ENCODE measurements at regions not wholly inside any gene's neighbourhood (a gene's known extent, or its start where the extent isn't known, plus 50 kb on each side); places are given as distances from the start of the nearest gene placed in this dataset.
"Not testable (repeated sequence)": the region's sequence is repeated elsewhere in the genome, so short reads cannot be mapped to it uniquely, and the experiment has no call there.

DNA sequence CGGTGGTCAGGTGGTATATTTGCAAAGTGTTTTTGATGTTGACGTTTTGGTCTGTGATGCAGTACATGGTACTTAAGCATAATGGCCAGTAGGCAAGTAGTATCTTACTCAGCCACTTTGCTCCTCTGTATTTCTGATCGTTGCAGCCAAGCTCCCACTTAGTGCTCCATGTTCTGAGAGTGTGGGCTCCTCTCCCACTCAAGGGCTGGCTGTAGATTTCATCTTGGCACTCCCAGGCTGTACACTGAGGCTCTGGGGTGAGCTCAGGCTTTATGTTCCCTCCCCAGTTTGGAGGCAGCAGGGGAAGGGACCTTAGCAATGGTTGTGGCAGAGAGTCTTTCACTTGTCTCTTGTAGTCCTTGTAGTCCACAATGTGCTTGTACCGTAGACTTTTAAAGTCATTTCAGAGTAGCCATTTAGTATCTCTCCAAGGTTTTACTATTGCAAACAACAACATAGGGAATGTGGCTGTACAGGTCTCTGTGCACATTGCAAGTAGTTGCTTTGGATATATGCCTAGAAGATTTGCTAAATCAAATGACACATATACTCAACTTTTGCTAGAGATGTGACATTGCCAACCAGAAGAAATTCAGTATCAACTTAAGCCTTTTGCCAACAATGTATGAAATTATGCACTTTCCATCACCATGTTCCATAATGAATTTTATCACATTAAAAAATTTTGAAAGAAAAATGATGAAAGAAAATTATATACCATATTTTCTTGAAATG, 304.3 kb upstream of the CTNND2 start:
- no peak for DNase-seq

DNA sequence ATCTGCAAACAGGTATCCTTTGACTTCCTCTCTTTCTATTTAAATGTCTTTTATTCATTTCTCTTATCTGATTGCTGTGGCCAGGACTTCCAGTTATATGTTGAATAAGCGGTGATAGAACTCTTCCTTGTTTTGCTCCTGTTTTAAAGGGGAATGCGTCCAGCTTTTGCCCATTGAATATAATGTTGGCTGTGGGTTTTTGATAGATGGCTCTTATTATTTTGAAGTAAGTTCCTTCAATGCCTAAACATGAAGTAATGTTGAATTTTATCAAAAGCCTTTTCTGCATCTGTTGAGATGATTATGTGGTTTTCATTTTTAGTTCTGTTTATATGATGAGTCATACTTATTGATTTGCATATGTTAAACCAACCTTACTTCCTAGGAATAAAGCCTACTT, 300.5 kb upstream of the CTNND2 start:
- DNase-seq, result no peak

DNA sequence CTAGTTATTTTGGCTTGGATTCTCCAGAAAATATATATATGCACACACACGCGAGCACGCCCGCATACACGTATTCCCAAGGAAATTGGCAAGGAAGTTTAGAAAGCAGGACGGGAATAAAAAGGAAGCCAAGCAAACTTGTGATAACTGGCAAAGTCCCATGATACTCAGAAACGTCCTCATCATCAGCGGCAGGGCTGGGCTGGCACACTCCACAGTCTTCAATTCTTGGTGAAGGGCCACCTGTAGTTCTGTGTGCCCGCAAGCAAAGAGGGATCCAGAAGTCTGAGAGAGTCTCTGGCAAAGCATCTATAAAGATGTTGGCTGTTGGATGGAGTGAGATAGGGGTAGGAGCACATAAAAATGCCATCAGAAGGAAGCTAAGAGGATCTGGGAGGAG, 289.3 kb upstream of the CTNND2 start:
- no peak for DNase-seq

DNA sequence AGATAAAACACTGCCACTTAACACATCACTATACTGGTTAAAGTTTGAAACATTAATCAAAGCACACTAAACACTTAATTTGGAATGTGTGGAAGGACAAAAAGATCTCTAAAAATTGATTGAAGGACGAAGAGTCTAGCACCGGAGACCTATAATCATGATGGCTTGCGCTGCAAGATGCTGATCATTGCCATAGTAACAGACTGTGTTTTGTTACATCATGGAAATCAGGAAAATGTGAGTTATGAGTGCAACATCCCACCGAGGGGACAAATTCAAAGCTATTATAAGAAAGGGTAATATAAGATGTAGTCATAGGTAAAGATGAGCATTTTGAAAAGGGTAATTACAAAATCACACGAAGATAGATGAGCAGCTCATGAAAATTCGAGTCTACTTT, 278.8 kb upstream of the CTNND2 start:
- no peak for DNase-seq

DNA sequence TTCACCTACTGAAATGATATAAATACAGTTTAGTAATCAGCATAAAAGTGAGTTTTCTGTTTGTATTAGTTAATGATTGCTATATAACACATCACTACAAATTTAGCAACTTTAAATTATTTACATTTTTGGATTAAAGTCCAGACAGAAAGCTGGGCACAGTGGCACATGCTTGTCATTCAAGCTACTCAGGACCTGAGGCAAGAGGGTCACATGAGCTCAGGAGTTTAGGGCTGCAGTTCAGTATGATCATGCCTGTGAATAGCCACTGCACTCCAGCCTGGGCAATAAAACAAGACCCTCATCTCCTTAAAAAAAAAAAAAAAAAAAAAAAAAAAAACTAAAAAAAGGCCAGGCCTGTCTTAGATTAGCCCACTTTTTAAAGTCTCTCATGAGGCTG, 273.6 kb upstream of the CTNND2 start:
- no peak for DNase-seq

DNA sequence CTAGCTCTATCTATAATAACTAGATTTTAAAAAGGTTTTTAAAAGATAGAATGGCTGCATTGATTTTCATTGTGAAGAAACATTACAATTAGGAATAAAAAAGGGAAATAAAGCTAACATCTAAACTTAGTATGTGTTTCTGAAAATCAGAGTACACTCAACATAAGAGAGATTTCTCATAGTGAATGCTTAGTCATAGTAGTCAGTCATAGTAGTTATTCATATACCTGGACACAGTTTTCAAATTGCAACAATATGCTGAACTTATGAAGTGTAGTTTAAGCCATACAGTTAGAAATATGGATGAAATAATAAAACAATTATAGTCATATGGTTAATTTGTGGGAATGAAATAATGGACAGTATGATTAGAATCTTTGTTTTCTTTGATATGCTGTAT, 273.0 kb upstream of the CTNND2 start:
- DNase-seq, result no peak

DNA sequence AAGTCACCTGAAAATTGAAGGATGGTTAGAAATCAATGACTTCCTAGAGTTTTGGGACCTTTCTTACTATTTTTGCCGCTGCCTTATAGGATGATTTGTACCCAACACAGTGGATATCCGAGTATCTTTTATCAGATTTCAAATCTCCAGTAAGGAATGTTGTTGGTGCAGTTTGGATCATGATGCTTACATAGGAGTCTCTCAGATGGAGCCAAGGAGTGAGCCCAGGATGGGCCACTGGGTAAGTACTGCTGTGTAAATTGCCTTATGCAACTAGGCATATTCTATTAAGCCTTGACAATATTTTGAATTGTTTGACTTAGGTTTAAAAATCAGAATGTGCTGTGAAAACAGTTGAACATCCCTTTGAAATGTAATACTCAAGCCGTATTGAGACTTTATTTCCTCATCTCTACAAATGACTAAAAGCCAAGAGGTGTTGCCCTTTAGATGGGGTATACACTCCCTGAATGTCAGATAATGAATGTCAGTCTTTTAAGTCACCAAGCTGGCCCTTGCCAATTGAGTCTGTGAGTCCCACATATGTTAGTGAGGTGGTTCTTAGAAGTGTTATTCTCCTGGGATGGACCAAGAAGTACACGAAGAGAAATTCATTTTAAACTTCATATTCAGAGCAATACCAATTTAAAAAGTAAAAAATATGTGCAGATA, 271.8 kb upstream of the CTNND2 start:
- no peak for DNase-seq

DNA sequence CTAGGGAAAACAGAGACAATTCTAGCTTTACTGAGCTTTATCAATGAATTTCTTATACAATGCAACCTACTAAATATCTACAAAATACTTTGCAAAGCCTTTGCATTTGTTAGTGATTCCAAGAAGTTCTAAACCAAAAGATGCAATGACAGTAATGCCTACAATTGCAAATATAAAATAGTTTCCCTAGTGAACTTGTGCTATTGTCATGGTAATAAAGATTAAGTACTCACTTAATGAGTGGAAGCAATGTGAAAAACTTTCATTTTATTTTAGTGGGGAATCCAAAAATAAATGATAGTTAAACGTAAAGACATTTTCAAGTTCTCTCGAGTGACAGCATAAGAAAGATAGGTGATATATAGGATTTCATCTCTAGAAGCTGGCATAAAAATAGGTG, 270.5 kb upstream of the CTNND2 start:
- DNase-seq, result no peak

DNA sequence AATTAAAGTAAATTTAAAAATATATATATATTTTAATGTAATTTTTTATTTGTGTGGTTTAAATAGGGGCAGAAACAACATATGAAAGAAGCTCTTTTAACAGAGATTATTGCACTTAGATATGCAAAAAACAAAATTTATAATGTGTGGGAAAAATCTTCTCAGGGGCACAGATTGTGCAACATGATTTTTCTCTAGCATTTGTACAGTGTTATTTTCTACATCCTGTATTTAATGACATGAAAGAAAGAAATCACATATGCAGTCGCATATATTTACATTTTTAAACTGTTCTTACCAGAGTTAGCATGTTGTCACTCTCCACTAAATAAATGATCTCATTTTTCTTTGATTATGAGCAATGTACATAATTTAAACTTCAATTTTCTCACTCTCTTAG, 265.3 kb upstream of the CTNND2 start:
- DNase-seq, result no peak

DNA sequence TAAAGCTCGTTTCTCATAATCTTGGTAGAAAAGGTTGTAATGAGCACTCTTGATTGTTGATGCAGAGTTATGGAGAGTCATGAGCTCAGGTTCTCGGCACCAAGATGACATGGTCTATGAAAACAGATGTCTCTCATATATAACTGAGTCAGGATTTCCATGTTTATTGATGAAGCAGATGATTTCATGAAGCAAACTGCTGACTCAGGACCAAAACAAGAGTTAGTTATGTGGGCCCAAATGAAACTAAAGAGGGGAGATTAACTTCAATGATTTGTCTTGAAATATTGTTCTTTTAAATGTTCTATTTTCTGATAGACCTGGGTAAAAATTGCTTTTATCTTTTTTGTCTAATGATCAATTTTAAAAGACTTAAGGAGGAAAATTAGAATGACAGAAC, 258.6 kb upstream of the CTNND2 start:
- no peak for DNase-seq

DNA sequence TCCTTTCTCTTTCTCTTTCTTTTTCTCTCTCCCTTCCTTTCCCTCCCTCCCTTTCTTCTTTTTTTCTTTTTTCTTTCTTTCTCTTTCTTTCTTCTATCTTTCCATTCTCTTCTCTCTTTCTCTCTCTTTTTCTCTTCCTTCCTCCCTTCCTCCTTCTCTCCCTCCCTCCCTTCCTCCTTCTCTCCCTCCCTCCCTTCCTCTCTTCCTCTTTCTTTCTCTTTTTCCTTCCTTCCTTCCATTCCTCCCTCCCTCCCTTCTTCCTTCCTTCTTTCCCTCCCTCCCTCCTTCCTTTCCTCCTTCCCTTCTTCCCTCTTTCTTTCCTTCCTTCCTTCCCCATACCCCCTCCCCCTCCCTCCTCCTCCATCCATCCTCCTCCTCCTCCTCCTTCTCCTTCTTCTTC, 243.3 kb upstream of the CTNND2 start:
- DNase-seq, result no peak

DNA sequence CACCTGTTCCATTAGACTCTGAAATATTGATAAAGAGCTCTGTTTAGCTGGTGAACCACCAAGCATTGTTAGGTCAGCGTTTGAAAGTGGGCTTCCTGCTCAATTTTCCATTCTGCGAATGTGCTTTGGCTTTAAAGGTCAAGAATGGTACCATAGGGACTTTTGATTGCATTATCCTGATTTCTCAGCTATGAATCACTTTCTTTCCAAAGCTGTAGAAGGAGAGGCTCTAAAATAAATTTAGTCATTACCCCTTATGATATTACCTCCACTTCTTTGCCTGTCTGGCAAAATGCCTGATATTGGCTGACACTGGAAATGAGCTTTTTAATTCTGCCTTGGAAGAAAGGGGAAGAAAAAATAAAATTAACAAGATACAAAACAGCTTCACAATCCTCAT, 237.2 kb upstream of the CTNND2 start:
- DNase-seq, result no peak

DNA sequence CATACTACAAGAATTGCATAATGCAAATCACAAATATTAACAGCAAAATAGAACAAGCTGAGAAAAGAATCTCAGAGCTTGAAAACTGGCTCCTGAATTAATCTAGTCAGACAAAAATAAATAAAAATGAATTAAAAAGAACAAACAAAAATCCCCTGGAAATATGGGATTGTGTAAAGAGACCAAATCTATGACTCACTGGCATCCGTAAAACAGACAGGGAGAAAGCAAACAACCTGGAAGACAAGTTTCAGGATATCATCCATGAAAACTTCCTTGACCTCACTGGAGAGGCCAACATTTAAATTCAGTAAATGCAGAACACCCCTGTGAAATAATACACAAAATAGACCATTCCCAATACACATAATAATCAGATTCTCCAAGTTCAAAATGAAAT, 229.3 kb upstream of the CTNND2 start:
- no peak for DNase-seq

DNA sequence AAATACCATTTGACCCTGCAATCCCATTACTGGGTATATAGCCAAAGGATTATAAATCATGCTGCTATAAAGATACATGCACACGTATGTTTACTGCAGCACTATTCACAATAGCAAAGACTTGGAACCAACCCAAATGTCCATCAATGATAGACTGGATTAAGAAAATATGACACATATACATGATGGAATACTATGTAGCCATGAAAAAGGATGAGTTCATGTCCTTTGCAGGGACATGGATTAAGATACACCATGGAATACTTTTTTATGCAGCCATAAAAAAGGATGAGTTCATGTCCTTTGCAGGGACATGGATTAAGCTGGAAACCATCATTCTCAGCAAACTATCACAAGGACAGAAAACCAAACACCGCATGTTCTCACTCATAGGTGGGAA, 226.8 kb upstream of the CTNND2 start:
- DNase-seq, result not testable (repeated sequence)

DNA sequence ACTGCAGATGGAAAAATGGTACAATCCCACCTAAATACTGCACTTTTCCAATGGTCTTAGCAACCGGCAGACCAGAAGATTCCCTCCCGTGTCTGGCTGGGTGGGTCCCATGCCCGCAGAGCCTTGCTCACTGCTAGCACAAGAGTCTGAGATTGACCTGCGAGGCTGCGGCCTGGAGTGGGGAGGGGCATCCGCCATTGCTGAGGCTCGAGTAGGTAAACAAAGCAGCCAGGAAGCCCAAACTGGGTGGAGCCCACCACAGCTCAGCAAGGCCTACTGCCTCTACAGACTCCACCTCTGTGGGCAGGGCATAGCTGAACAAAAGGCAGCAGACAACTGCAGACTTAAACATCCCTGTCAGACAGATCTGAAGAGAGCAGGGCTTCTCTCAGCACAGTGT, 221.6 kb upstream of the CTNND2 start:
- DNase-seq, result no peak

DNA sequence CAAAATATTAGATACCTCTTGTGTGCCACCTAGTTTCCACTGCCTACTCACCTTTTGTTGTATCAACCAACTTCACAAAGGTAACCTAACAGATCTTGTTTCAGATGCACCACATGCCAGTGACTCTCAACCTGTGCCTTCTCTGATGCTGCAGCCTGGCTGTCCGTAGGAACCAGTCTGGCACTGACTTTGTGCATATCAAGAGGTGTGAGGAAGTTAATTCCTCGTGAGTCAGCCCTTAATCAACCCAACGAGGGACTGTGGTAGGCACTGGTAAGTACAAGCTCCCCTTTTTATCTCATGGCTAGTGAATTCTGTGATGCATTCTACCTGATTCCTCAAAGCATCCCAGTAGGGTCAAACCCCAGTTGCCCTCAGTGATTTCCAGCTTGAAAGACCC, 215.4 kb upstream of the CTNND2 start:
- no peak for DNase-seq

DNA sequence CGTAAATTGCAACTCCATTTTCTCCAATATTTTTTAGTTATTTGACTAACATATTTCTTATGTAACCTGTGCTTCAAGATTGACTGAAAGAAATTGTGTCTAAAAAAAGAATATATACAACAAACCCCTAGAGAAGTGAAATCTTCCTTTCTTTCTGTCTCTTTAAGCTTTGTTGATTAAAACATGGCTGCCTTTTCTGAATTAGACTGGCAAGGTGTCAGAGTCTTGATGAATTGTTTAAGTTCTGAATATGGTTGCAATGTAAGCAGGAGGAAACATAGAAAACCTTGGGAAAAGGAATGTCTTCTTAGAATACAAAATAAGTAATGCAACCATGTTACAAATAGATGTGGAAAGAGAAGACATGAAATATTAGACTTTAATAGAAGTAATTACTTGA, 209.8 kb upstream of the CTNND2 start:
- DNase-seq, result no peak

DNA sequence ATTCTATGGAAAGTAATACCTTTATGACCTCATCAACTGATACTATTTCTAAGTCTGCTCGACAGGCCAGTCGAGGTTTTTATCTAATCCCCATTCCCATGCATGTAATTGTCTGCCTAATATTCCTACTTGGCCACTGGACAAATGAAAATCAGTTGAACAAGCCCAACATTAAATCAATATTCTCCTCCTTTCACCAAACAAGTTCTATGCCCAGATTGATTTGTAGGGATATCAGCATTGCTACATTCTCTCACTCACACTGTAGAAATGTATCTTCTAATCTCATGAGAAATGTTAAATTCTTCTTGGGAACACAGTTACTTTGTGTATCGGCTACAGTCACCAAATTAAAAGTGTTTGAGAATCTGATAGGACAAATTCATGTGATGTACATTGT, 208.8 kb upstream of the CTNND2 start:
- no peak for DNase-seq

DNA sequence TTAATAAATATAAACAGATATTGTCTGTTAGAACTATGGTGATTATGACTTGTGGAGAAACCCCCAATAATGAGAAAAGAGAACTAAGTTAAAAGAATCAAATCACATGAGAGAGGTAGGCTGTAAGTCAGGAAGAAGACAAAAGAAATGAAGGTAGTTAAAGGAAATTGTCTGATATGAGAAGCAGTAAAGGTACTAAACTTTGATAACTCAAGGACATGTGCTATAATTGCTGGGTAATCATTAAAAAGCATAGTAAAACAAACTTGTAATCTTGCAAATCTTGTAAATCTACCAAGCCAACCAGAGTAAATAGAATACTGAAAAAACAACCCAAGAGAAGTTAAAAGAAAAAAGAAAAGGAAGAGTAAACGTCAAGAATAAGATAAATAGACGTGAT, 207.0 kb upstream of the CTNND2 start:
- no peak for DNase-seq

DNA sequence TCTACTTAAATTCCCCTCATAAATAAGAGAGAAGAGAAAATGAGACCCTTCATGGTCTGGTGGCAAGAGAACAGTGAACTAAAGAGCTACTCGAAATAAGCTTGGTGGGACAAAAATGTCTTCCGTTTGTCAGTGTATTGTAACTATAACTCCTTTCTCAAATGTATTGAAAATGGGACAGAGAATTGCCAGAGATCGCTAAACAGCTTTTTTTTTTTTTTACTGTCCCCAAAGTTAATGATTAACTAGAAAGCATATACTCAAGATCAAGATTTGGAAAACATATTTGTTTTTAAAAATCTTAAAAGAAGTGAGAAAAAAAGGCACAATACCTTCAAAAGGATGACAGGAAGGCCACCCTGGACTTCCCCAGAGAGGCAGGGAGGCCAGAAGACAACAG, 206.4 kb upstream of the CTNND2 start:
- no peak for DNase-seq

DNA sequence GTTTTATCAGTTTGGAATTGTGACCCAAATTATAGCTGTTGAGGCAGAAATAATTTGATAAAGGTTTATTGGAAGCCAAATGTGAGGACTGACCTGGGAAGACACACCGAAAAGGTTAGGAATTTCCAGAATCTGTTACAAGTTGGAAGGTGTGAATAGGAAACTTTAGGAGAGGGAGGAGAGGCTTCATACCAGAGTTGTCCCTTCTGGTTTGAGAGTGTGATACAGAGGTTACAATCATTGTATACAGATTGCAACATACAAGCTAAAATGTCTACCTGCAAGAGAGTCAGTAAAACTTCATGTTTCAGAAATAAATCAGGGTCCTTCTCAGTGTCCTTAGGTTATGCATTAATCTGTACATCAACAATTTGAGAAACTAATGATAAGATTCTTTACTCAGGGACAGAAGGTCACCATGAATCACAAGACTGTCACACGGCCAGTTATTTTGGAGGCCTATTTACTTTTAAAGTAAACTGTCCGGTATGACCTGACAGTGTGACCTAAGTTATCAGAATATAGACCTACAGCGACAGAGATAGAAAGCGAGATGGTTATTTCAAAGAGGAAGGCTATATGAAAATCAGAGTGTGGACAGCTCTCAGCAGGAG, 204.9 kb upstream of the CTNND2 start:
- no peak for DNase-seq

DNA sequence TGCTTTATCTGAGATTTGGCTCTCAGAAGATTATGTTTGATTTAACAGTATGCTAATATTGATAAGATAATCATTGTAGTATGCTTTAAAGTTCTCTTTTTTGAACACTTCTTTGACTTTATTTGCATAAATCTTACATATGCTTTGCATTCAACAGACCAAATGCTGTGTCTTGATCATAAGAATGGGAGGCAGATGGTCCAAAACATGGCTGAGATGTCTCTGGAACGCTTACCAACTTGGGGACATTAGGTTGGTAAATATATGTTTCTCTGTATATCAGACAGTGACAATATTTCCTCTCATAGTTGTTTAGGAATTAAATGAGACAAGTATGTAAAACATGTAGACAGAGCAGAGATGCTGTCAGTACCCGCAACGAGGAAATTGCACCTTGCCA, 197.9 kb upstream of the CTNND2 start:
- no peak for DNase-seq

DNA sequence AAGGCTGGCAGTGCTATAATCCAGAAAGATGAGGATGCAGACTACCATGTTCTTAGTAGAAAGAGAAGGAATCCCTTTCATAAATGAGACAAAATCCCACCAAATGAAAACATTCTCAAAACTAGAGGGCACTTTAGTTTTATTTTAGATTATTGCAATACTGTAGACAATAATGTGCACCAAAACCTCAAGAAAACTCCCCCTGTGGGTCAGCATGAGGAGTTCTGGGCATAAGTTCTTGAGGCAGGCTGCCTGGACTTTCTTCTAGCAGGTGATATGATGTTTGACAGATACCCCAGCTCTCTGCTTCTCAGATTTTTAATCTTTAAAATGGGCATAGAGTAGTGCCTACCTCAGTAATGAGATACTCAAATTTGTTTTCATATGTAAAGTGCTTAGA, 196.3 kb upstream of the CTNND2 start:
- DNase-seq, result no peak

DNA sequence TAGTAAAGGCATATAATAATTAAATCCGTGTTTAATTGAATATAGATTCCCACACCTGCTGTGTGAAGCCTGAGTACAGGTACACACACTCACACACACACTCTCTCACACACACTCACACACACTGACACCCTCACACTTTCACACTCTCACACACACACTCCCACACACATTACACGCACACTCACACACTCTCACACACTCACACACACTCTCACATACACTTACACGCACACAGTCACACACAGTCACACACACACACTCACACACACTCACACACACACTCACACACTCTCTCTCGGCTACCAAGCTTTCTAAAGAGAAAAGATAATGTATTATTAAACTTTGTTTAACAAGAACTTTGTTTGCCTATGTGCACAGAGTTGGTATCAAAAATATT, 195.1 kb upstream of the CTNND2 start:
- DNase-seq, result no peak

DNA sequence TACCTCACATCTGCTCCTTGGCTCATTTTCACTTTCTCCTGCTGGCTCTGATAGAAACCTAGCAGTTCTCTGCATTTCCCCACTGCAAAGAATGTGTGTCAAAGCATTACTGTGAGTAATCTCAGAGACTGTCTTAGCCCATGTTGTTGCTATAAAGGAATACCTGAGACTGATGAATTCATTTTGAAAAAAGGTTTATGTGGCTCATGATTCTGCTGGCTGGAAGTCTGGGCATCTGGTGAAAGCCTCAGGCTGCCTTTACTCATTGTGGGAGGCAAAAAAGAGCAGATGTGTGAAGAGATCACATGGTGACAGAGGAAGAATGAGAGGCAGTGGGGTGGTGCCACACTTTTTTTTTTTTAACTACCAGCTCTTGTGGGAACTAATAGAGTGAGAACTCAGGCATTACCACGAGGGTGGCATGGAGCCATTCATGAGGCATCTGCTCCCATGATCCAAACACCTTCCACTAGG, 191.6 kb upstream of the CTNND2 start:
- no peak for DNase-seq

All from KG1 (cell line).